ENCODE measurements at regions not wholly inside any gene's neighbourhood (a gene's known extent, or its start where the extent isn't known, plus 50 kb on each side); places are given as distances from the start of the nearest gene placed in this dataset.

DNA sequence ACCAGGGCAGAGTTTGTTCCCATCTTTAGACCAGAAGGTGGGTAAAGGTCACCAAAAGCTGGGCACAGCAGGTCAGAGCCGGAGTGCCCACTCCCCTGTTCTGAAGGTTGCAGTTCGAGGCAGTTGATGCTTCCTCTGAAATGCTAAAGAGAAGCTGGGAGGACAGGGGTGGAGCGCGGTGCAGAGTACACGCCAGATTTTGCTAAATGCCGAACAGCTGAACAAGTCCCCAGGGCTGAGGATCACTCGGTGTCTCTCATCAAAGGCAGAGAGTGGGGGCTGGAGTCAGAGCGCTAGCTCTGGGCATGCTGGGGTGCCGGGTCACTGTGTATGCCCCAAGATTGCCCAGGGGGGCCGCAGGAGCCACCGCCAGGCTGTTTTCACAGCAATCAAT lies 197.0 kb downstream of the BCOR start:
- Mint-ChIP-seq H3K27me3 (ENCODE audit: low read depth, poor library complexity) (peaks cover 57% of the 10 kb centered on the region), H3K27ac (no peak overlapping the region), H3K4me3 (peak overlapping the region; percentile 40), H3K4me1 (peaks cover 68% of the 10 kb centered on the region), H3K36me3 (ENCODE audit: low read depth) (no peaks in the 10 kb centered on the region), H3K9me3 (peaks cover 8% of the 10 kb centered on the region)
- TF ChIP-seq, protein P1, sequence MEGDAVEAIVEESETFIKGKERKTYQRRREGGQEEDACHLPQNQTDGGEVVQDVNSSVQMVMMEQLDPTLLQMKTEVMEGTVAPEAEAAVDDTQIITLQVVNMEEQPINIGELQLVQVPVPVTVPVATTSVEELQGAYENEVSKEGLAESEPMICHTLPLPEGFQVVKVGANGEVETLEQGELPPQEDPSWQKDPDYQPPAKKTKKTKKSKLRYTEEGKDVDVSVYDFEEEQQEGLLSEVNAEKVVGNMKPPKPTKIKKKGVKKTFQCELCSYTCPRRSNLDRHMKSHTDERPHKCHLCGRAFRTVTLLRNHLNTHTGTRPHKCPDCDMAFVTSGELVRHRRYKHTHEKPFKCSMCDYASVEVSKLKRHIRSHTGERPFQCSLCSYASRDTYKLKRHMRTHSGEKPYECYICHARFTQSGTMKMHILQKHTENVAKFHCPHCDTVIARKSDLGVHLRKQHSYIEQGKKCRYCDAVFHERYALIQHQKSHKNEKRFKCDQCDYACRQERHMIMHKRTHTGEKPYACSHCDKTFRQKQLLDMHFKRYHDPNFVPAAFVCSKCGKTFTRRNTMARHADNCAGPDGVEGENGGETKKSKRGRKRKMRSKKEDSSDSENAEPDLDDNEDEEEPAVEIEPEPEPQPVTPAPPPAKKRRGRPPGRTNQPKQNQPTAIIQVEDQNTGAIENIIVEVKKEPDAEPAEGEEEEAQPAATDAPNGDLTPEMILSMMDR (IDR thresholded peaks at IDR 0.05), result no peak
- DNase-seq, result peak; percentile 31

DNA sequence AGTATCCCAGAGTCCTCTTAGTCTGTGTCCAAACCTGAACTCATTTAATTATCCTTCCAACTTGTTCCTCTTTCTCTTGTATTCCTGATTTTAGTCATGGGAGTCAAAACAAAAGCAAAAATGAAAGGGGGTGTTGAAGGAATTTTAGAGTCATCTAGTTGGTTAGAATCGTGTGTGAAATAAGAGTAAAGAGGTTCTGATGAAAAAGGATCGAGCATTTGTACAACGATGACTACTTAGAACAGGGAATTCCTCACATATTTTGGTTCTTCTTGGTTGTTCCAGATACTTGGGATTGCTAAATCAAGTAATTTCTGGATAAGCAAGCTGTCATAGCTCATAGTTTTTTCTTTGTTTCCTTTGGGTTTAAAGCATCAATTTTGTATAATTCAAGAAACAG lies 194.4 kb downstream of the BCOR start:
- TF ChIP-seq, protein P1 (IDR thresholded peaks at IDR 0.05), result no peak
- Mint-ChIP-seq H3K27ac (no peak overlapping the region), H3K4me1 (peaks cover 64% of the 10 kb centered on the region), H3K27me3 (ENCODE audit: low read depth, poor library complexity) (peaks cover 71% of the 10 kb centered on the region), H3K4me3 (no peak overlapping the region), H3K9me3 (peaks cover 13% of the 10 kb centered on the region), H3K36me3 (ENCODE audit: low read depth) (no peaks in the 10 kb centered on the region)
- DNase-seq, result no peak

DNA sequence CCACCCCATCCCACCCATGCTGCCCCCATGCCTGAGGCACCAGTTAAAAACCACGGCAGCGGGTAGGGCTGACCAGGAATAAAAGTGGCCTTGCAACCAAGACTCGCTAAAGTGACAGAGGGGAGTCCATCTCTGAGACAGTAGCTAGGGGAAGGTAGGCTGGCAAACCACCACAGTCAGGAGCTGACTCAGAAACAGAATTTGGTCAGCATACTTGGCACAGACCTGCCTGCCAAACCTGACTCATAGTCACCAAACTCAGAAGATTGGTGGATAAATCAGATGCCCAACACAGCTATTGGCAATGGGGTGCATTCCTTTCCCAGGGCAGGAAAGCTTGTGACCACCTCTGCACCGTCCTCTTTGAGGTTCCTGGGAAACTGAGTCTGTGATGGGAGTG lies 193.8 kb downstream of the BCOR start:
- H3K27me3 Mint-ChIP-seq (ENCODE audit: low read depth, poor library complexity), result peaks cover 74% of the 10 kb centered on the region
- peaks cover 68% of the 10 kb centered on the region for H3K4me1 Mint-ChIP-seq

DNA sequence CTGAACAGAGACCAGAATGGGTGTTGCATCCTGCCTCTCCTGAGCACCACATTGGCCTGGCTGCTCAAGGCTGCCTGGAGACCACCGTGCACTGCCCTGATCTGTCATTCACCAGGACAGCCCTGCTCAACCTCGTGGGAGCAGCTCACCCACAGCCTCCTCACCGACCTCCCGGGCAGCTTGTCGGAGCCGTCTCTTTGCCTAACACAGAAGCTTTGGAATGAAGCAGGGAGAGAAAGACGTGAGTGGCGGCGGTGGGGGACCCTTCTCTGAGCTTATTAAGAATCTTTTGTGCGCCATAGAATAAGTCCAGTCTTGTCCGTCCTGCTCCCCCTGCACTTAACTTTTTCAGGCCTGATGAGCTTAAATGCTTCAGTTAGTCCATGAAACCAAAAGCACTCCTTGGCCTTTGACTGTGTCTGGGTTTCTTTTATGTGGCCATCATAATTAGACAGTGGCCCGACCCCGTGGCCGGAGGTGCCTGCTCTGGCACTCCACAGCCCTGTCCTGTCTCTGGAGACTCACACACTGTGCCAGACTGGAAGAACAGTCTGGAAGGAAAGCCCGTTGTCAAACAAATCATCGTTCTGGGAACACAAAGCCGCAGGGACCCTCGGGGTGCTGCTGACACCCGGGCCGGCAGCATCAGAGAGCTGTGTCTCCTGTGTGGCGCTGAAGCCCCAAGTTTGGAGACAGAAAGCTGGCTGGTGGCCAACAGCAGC lies 192.8 kb downstream of the BCOR start:
- H3K4me3 Mint-ChIP-seq, result peak overlapping the region; percentile 66
- DNase-seq, result no peak

More for the DNA sequence above, 193.8 kb downstream of the BCOR start:
- TF ChIP-seq, protein P1 (IDR thresholded peaks at IDR 0.05), result no peak
- Mint-ChIP-seq H3K9me3 (peaks cover 19% of the 10 kb centered on the region), H3K27ac (no peak overlapping the region), H3K36me3 (ENCODE audit: low read depth) (no peaks in the 10 kb centered on the region), H3K4me3 (no peak overlapping the region)
- no peak for DNase-seq

DNA sequence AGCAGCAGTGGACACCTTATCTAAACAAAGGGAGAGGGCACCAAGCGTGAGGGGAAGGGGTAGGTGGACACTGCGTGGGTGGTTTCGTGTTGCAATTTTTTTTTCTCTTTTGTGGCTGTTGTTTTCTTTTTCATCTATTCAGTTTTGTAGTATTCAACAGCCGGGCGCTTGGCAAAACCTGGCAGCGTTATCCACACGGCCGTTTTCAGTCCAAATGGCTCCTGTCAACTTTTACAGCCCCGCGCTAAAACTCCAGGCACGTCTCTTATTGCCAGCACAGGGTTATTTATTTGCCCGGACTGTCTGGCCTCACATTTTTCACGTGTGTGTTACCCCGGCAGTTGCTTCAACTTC lies 192.2 kb downstream of the BCOR start:
- Mint-ChIP-seq H3K4me3 (peak overlapping the region; percentile 66), H3K9me3 (peaks cover 28% of the 10 kb centered on the region), H3K27ac (no peak overlapping the region), H3K27me3 (ENCODE audit: low read depth, poor library complexity) (peaks cover 68% of the 10 kb centered on the region), H3K4me1 (peaks cover 72% of the 10 kb centered on the region), H3K36me3 (ENCODE audit: low read depth) (no peaks in the 10 kb centered on the region)
- TF ChIP-seq, protein P1 (IDR thresholded peaks at IDR 0.05), result no peak
- DNase-seq, result peak; percentile 37

More for the DNA sequence above, 192.8 kb downstream of the BCOR start:
- peaks cover 72% of the 10 kb centered on the region for H3K4me1 Mint-ChIP-seq
- H3K36me3 Mint-ChIP-seq (ENCODE audit: low read depth), result no peaks in the 10 kb centered on the region
- TF ChIP-seq, protein P1 (IDR thresholded peaks at IDR 0.05), result no peak
- H3K9me3 Mint-ChIP-seq, result peaks cover 28% of the 10 kb centered on the region
- no peak overlapping the region for H3K27ac Mint-ChIP-seq
- H3K27me3 Mint-ChIP-seq (ENCODE audit: low read depth, poor library complexity), result peaks cover 72% of the 10 kb centered on the region

DNA sequence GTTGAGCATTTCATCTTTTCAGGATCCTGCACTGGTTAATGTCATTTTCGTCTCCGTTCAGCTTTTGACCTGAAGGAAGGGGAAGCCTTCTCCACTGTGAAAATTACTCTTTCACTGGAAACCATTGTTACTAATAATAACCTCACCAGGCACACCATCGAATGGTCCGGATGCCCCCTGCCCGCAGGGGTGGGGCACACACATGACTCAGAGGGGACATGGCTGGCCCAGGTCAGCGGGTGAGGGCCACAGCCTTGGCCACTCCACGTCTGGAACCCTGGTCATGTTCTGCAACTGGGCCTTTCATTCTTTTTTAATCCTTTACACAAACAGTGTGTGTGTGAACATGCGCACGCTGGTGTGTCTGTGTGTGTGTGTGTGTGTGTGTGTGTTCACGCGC lies 191.8 kb downstream of the BCOR start:
- peaks cover 72% of the 10 kb centered on the region for H3K4me1 Mint-ChIP-seq
- H3K27ac Mint-ChIP-seq, result no peak overlapping the region
- H3K4me3 Mint-ChIP-seq, result peak overlapping the region; percentile 40
- peaks cover 28% of the 10 kb centered on the region for H3K9me3 Mint-ChIP-seq
- TF ChIP-seq, protein P1 (IDR thresholded peaks at IDR 0.05), result no peak
- DNase-seq, result no peak
- peaks cover 64% of the 10 kb centered on the region for H3K27me3 Mint-ChIP-seq (ENCODE audit: low read depth, poor library complexity)
- H3K36me3 Mint-ChIP-seq (ENCODE audit: low read depth), result no peaks in the 10 kb centered on the region

Measured in nephron progenitor cell (in vitro differentiated cells).